Heart left ventricle (tissue), 16 donors: ENCODE measurements at regions not wholly inside any gene's neighbourhood (a gene's known extent, or its start where the extent isn't known, plus 50 kb on each side); places are given as distances from the start of the nearest gene placed in this dataset.

ENCODE experiments used
- ATAC-seq, 4 donors: fragments of 200-7000 bp; cut with Tn5 transposase; one replicate each; pipeline ENCODE4 v1.9.1; 2020 to 2022; ENCODE audit warnings: moderate library complexity in 4 of 4, mild to moderate bottlenecking in 3 of 4, moderate number of reproducible peaks in 1 of 4
- DNase-seq, 5 donors: peaks; one replicate each; pipeline ENCODE4 v3.0.0-alpha.2; 2020
- H3K27ac ChIP-seq, 12 donors: fragments of 200-600 bp; sonication (generic) in 4 of 12; one replicate each; pipeline versions ENCODE4 v1.5.0 to v1.8.0; 2016 to 2022; ENCODE audit warnings: mild to moderate bottlenecking in 2 of 12
- H3K27me3 ChIP-seq, 9 donors: fragments of 200-600 bp; sonication (generic) in 2 of 9; one replicate each; pipeline versions ENCODE4 v1.5.1 to v1.8.0; 2016 to 2022; ENCODE audit warnings: mild to moderate bottlenecking in 3 of 9
- H3K36me3 ChIP-seq, 9 donors: fragments of 200-600 bp; sonication (generic) in 2 of 9; one replicate each; pipeline versions ENCODE4 v1.5.0 to v1.8.0; 2018 to 2022; ENCODE audit warnings: mild to moderate bottlenecking in 2 of 9
- H3K4me1 ChIP-seq, 12 donors: fragments of 200-600 bp; sonication (generic) in 4 of 12; one replicate each; pipeline versions ENCODE4 v1.5.0 to v1.8.0; 2016 to 2022; ENCODE audit warnings: mild to moderate bottlenecking in 3 of 12
- H3K4me3 ChIP-seq, 12 donors: fragments of 200-600 bp; sonication (generic) in 4 of 12; one replicate each; pipeline versions ENCODE4 v1.5.0 to v1.8.0; 2017 to 2022; ENCODE audit warnings: mild to moderate bottlenecking in 9 of 12, moderate library complexity in 4 of 12
- H3K9me3 ChIP-seq, 12 donors: fragments of 200-600 bp; sonication (generic) in 4 of 12; one replicate each; pipeline versions ENCODE4 v1.5.0 to v1.8.0; 2016 to 2022; ENCODE audit warnings: mild to moderate bottlenecking in 1 of 12
- CTCF ChIP-seq, 12 donors: fragments of 200-600 bp; sonication (generic) in 4 of 12; IDR thresholded peaks; one replicate each; pipeline versions ENCODE4 v1.5.0 to v1.8.0; 2018 to 2022; ENCODE audit warnings: antibody characterized with exemption in 12 of 12, mild to moderate bottlenecking in 5 of 12
- POLR2A ChIP-seq, 2 donors: fragments of 450-650 bp; IDR thresholded peaks; one replicate each; pipeline ENCODE4 v1.6.1; 2017; ENCODE audit warnings: antibody characterized with exemption in 2 of 2, mild to moderate bottlenecking in 2 of 2, moderate library complexity in 2 of 2
- WGBS, 4 donors: extraction: QIAGEN DNeasy Blood & Tissue Kit in 2 of 4; methylation state at CpG; one replicate each; pipeline versions ENCODE4 v1.1.5 to v1.1.7; 2013 to 2018; 5-methylcytosine and 5-hydroxymethylcytosine counted together
- intact Hi-C, 10 donors: fragments of 100-400 bp; cut with DNase I; formaldehyde crosslinking; loops; one replicate each; pipeline versions ENCODE4 v1.11.1 to v1.14.2; 2022
- donor health status: ischemic (EF 13 %, LVEDD 7.1; RV severe dilation, severe dysfunction).
- donor health status: healthy with polysubstance abuse.
- donor health status: DM: no; HTN: yes; CAD: no.
- donor health status: DM: no; HTN: no; CAD: no.
- donor health status: ischemic (EF 25% LVEDD 6.9; RV normal size, moderate dysfunction).
- donor health status: ischemic (EF 25% LVEDD 5.7; RV mildly dilated, moderate dysfunction).
- donor health status: healthy.
- donor health status: DM: yes; HTN: yes; CAD: no.
- donor health status: ischemic (EF 35%, LVEDD 5.7; RV mildly dilated, moderate dysfunction).
- donor health status: nonischemic (EF 11% LVEDD 7.7; RV severe dilation, severe dysfunction).
- donor health status: DM: yes; HTN: yes; CAD: no.
- donor health status: PGD.
- donor health status: ischemic (EF 29% LVEDD 5.4; RV normal size, mild dysfunction).
- donor health status: nonischemic (EF 23%, LVEDD 6.1; RV moderate dilation, normal function).

- TF ChIP-seq POLR2A (IDR thresholded peaks at IDR 0.05) (no peak), CTCF (IDR thresholded peaks at IDR 0.05) (no peak)
- ATAC-seq: no peak
- Histone ChIP-seq H3K9me3 (peaks cover 0 to 12% (median 4%) of the 10 kb centered on the region in 12 donors), H3K36me3 (no peaks in the 10 kb centered on the region), H3K4me3 (no peak overlapping the region), H3K27me3 (peaks cover 0 to 11% (median 0%) of the 10 kb centered on the region in 9 donors), H3K4me1 (no peaks in the 10 kb centered on the region), H3K27ac (no peak overlapping the region)
- 39 to 46% (median 44%) methylated on average over 3 of the region's 3 CpGs for WGBS, 4 donors
- DNase-seq: no peak
- intact Hi-C loops: no loop called here
Measured at GRCh38 chr17:45677770-45678169, 106.3 kb upstream of the CRHR1 start.

GRCh38 chr17:45679426-45679825 is 104.7 kb upstream of the CRHR1 start:
- DNase-seq (no peak), ATAC-seq (no peak)
- 73 to 85% (median 78%) methylated on average over 4 of the region's 4 CpGs for WGBS, 4 donors
- Histone ChIP-seq H3K4me3 (no peak overlapping the region), H3K27me3 (peaks cover 0 to 11% (median 0%) of the 10 kb centered on the region in 9 donors), H3K27ac (no peak overlapping the region), H3K4me1 (no peaks in the 10 kb centered on the region), H3K36me3 (no peaks in the 10 kb centered on the region), H3K9me3 (peaks cover 0 to 12% (median 4%) of the 10 kb centered on the region in 12 donors)
- intact Hi-C loops: no loop called here
- no peak for TF ChIP-seq CTCF (IDR thresholded peaks at IDR 0.05)

- intact Hi-C loops: no loop called here
- WGBS, 4 donors: 29 to 55% (median 49%) methylated on average over 2 of the region's 2 CpGs
- Histone ChIP-seq H3K4me1 (no peaks in the 10 kb centered on the region), H3K9me3 (peaks cover 0 to 10% (median 4%) of the 10 kb centered on the region in 12 donors), H3K27ac (no peak overlapping the region), H3K4me3 (no peak overlapping the region), H3K36me3 (no peaks in the 10 kb centered on the region), H3K27me3 (peaks cover 0 to 11% (median 0%) of the 10 kb centered on the region in 9 donors)
- DNase-seq (no peak), ATAC-seq (no peak)
- no peak for TF ChIP-seq CTCF (IDR thresholded peaks at IDR 0.05)
- TF ChIP-seq POLR2A (IDR thresholded peaks at IDR 0.05): no peak
Measured at GRCh38 chr17:45680360-45680759, 103.8 kb upstream of the CRHR1 start.

- WGBS, 4 donors: 53 to 65% (median 63%) methylated on average over 9 of the region's 9 CpGs
- Histone ChIP-seq H3K27ac (no peak overlapping the region), H3K4me1 (no peaks in the 10 kb centered on the region), H3K27me3 (peaks cover 0 to 7% (median 0%) of the 10 kb centered on the region in 9 donors), H3K9me3 (peaks cover 0 to 9% (median 3%) of the 10 kb centered on the region in 12 donors), H3K4me3 (no peak overlapping the region), H3K36me3 (no peaks in the 10 kb centered on the region)
- no peak for TF ChIP-seq CTCF (IDR thresholded peaks at IDR 0.05)
- TF ChIP-seq POLR2A (IDR thresholded peaks at IDR 0.05): no peak
- intact Hi-C loops: no loop called here
- ATAC-seq (no peak), DNase-seq (no peak)
Measured at GRCh38 chr17:45681706-45682105, 102.4 kb upstream of the CRHR1 start.
